Transverse colon (tissue), 4 donors: ENCODE measurements at regions not wholly inside any gene's neighbourhood (a gene's known extent, or its start where the extent isn't known, plus 50 kb on each side); places are given as distances from the start of the nearest gene placed in this dataset.

ENCODE experiments used
- DNase-seq: peaks from one replicate; pipeline ENCODE4 v3.0.0-alpha.2; 2019
- H3K27ac ChIP-seq, 4 donors: fragments of 200-600 bp; sonication (generic); 2 replicates each; pipeline ENCODE4 v1.5.1; 2016 to 2018; ENCODE audit warnings: inconsistent platforms in 4 of 4
- H3K27me3 ChIP-seq: fragments of 200-600 bp; sonication (generic); 2 replicates; pipeline ENCODE4 v1.5.1; 2017; ENCODE audit warnings: inconsistent platforms
- H3K36me3 ChIP-seq, 4 donors: fragments of 200-600 bp; sonication (generic); 2 replicates each; pipeline ENCODE4 v1.5.1; 2017 to 2019; ENCODE audit warnings: inconsistent platforms in 4 of 4
- H3K4me1 ChIP-seq, 4 donors: fragments of 200-600 bp; sonication (generic); 2 replicates each; pipeline ENCODE4 v1.5.1; 2017 to 2020; ENCODE audit warnings: inconsistent platforms in 4 of 4
- H3K4me3 ChIP-seq, 4 donors: fragments of 200-600 bp; sonication (generic); 1 replicate in 1 of 4; 2 replicates in 3 of 4; pipeline versions ENCODE4 v1.5.1 to v1.6.1; 2017 to 2019; ENCODE audit warnings: inconsistent platforms in 4 of 4
- H3K9me3 ChIP-seq, 2 donors: fragments of 200-600 bp; sonication (generic); 2 replicates each; pipeline ENCODE4 v1.5.1; 2017 to 2019; ENCODE audit warnings: inconsistent platforms in 2 of 2
- CTCF ChIP-seq, 5 experiments: fragments of 200-600 bp in 3 of 5; fragments of 450-650 bp in 2 of 5; sonication (generic) in 3 of 5; IDR thresholded peaks; 1 replicate in 2 of 5; 2 replicates in 3 of 5; pipeline ENCODE4 v1.5.1; 2016 to 2017; ENCODE audit warnings: antibody characterized with exemption in 5 of 5, inconsistent platforms in 3 of 5, mild to moderate bottlenecking in 2 of 5, moderate library complexity in 1 of 5
- EP300 ChIP-seq: sonication (generic); formaldehyde crosslinking; IDR thresholded peaks from one replicate; pipeline ENCODE4 v1.6.1; 2017; ENCODE audit warnings: antibody characterized with exemption, low read depth
- POLR2A ChIP-seq: fragments of 450-650 bp; IDR thresholded peaks from one replicate; pipeline ENCODE4 v1.6.1; 2016; ENCODE audit warnings: antibody characterized with exemption, mild to moderate bottlenecking, moderate library complexity
- POLR2AphosphoS5 ChIP-seq, 3 donors: sonication (generic); formaldehyde crosslinking; IDR thresholded peaks; one replicate each; pipeline ENCODE4 v1.6.1; 2016; ENCODE audit warnings: antibody characterized with exemption in 3 of 3
- WGBS, 2 donors: methylation state at CpG; one replicate each; pipeline ENCODE4 v1.1.5; 2018; ENCODE audit warnings: low coverage in 1 of 2; 5-methylcytosine and 5-hydroxymethylcytosine counted together
- in situ Hi-C, 4 donors: fragments of 200-750 bp; cut with MboI; loops; one replicate each; pipeline versions ENCODE4 v1.15.0 to v1.15.1; 2017; ENCODE audit warnings: low sequenced_read_pairs in 3 of 4, low pct_ligation_motif_present in 1 of 4, low pct_unique_long_range_greater_than_20kb in 1 of 4
- intact Hi-C: fragments of 100-400 bp; cut with DNase I; formaldehyde crosslinking; loops from one replicate; pipeline ENCODE4 v1.15.1; 2023; ENCODE audit warnings: low total_unique reads

GRCh38 chr4:59537246-59537886 lies 1662.8 kb upstream of the ADGRL3 start:
- in situ Hi-C loops = no loop called here
- intact Hi-C loops = no loop called here
- Histone ChIP-seq H3K9me3 (no peaks in the 10 kb centered on the region), H3K36me3 (no peaks in the 10 kb centered on the region), H3K4me1 (peaks cover 0 to 6% (median 0%) of the 10 kb centered on the region in 4 donors), H3K27me3 (no peaks in the 10 kb centered on the region), H3K4me3 (no peak overlapping the region), H3K27ac (no peak overlapping the region)
- WGBS, 2 donors = 35 to 49% methylated on average over 2 of the region's 2 CpGs
- no peak for DNase-seq
- TF ChIP-seq POLR2AphosphoS5 (IDR thresholded peaks at IDR 0.05) (no peak), POLR2A (no peak), CTCF (IDR thresholded peaks at IDR 0.05) (no peak), EP300 (no peak)

- Histone ChIP-seq H3K27me3 (no peaks in the 10 kb centered on the region), H3K9me3 (no peaks in the 10 kb centered on the region), H3K4me1 (peaks cover 0 to 6% (median 0%) of the 10 kb centered on the region in 4 donors), H3K36me3 (no peaks in the 10 kb centered on the region), H3K27ac (no peak overlapping the region), H3K4me3 (no peak overlapping the region)
- TF ChIP-seq CTCF (IDR thresholded peaks at IDR 0.05) (no peak), POLR2AphosphoS5 (IDR thresholded peaks at IDR 0.05) (no peak), POLR2A (no peak), EP300 (no peak)
- intact Hi-C loops = no loop called here
- whole genome bisulfite sequencing, 2 donors = 93 to 94% methylated on average over 2 to 4 of the region's 4 CpGs
- no peak for DNase-seq
- in situ Hi-C loops = no loop called here
These were observed 1660.7 kb upstream of the ADGRL3 start for GRCh38 chr4:59539401-59539800.

- H3K27me3 ChIP-seq = no peaks in the 10 kb centered on the region
- no peaks in the 10 kb centered on the region for H3K36me3 ChIP-seq
- WGBS, 2 donors = 47% methylated on average over 2 of the region's 2 CpGs; no CpG with 5 or more reads in 1 of the 2 donors
- TF ChIP-seq POLR2A (no peak), EP300 (no peak), CTCF (IDR thresholded peaks at IDR 0.05) (no peak), POLR2AphosphoS5 (IDR thresholded peaks at IDR 0.05) (no peak)
- intact Hi-C loops = no loop called here
- DNase-seq = no peak
- in situ Hi-C loops = no loop called here
- no peak overlapping the region for H3K27ac ChIP-seq
- no peaks in the 10 kb centered on the region for H3K9me3 ChIP-seq
- H3K4me1 ChIP-seq = peaks cover 0 to 6% (median 0%) of the 10 kb centered on the region in 4 donors
- H3K4me3 ChIP-seq = no peak overlapping the region
These were observed 1659.8 kb upstream of the ADGRL3 start for GRCh38 chr4:59540311-59540710.

- Histone ChIP-seq H3K4me3 (no peak overlapping the region), H3K4me1 (no peaks in the 10 kb centered on the region), H3K9me3 (no peaks in the 10 kb centered on the region), H3K27me3 (no peaks in the 10 kb centered on the region), H3K36me3 (no peaks in the 10 kb centered on the region), H3K27ac (no peak overlapping the region)
- TF ChIP-seq EP300 (no peak), POLR2A (no peak), POLR2AphosphoS5 (IDR thresholded peaks at IDR 0.05) (no peak), CTCF (IDR thresholded peaks at IDR 0.05) (no peak)
- 43 to 49% methylated on average over 2 of the region's 2 CpGs for WGBS, 2 donors
- in situ Hi-C loops = no loop called here
- DNase-seq = no peak
- intact Hi-C loops = no loop called here
These were observed 1646.9 kb upstream of the ADGRL3 start for GRCh38 chr4:59553063-59553720.
